ENCODE measurements at regions not wholly inside any gene's neighbourhood (a gene's known extent, or its start where the extent isn't known, plus 50 kb on each side); places are given as distances from the start of the nearest gene placed in this dataset.

DNA sequence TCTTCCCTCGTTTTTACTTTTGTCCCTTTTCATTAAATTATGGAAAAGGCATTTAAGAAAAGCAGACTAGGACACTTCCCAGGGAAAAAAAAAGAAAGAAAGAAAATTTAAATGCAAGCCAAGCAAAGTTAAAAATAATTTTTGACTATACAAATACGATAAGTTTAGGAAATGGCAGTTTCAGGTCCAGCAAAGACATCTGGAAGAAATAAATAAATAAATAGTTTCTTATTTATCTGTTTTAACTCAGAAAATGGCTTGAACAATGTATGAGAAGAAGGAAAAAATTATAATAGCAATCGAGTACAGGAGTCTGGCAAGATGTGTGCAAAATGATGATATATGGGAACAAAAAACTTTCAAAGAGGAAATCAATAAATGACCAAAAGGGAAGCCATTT is 114.6 kb upstream of the NCKAP5 start:
- TF ChIP-seq POLR2AphosphoS5 (IDR thresholded peaks at IDR 0.05; ENCODE audit: low read depth): no peak
- TF ChIP-seq, protein P1, sequence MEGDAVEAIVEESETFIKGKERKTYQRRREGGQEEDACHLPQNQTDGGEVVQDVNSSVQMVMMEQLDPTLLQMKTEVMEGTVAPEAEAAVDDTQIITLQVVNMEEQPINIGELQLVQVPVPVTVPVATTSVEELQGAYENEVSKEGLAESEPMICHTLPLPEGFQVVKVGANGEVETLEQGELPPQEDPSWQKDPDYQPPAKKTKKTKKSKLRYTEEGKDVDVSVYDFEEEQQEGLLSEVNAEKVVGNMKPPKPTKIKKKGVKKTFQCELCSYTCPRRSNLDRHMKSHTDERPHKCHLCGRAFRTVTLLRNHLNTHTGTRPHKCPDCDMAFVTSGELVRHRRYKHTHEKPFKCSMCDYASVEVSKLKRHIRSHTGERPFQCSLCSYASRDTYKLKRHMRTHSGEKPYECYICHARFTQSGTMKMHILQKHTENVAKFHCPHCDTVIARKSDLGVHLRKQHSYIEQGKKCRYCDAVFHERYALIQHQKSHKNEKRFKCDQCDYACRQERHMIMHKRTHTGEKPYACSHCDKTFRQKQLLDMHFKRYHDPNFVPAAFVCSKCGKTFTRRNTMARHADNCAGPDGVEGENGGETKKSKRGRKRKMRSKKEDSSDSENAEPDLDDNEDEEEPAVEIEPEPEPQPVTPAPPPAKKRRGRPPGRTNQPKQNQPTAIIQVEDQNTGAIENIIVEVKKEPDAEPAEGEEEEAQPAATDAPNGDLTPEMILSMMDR (conservative IDR thresholded peaks at IDR 0.05; ENCODE audit: low read depth in 2 of 2): no peak
- no peak for TF ChIP-seq EZH2 (IDR thresholded peaks at IDR 0.05; ENCODE audit: low read depth, unreplicated experiment)
- TF ChIP-seq, protein P2, sequence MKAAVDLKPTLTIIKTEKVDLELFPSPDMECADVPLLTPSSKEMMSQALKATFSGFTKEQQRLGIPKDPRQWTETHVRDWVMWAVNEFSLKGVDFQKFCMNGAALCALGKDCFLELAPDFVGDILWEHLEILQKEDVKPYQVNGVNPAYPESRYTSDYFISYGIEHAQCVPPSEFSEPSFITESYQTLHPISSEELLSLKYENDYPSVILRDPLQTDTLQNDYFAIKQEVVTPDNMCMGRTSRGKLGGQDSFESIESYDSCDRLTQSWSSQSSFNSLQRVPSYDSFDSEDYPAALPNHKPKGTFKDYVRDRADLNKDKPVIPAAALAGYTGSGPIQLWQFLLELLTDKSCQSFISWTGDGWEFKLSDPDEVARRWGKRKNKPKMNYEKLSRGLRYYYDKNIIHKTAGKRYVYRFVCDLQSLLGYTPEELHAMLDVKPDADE (IDR thresholded peaks at IDR 0.05): no peak
- TF ChIP-seq EZH2phosphoT487 (IDR thresholded peaks at IDR 0.05; ENCODE audit: unreplicated experiment): no peak
- TF ChIP-seq, protein P3, sequence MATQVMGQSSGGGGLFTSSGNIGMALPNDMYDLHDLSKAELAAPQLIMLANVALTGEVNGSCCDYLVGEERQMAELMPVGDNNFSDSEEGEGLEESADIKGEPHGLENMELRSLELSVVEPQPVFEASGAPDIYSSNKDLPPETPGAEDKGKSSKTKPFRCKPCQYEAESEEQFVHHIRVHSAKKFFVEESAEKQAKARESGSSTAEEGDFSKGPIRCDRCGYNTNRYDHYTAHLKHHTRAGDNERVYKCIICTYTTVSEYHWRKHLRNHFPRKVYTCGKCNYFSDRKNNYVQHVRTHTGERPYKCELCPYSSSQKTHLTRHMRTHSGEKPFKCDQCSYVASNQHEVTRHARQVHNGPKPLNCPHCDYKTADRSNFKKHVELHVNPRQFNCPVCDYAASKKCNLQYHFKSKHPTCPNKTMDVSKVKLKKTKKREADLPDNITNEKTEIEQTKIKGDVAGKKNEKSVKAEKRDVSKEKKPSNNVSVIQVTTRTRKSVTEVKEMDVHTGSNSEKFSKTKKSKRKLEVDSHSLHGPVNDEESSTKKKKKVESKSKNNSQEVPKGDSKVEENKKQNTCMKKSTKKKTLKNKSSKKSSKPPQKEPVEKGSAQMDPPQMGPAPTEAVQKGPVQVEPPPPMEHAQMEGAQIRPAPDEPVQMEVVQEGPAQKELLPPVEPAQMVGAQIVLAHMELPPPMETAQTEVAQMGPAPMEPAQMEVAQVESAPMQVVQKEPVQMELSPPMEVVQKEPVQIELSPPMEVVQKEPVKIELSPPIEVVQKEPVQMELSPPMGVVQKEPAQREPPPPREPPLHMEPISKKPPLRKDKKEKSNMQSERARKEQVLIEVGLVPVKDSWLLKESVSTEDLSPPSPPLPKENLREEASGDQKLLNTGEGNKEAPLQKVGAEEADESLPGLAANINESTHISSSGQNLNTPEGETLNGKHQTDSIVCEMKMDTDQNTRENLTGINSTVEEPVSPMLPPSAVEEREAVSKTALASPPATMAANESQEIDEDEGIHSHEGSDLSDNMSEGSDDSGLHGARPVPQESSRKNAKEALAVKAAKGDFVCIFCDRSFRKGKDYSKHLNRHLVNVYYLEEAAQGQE (IDR thresholded peaks at IDR 0.05; ENCODE audit: unreplicated experiment): no peak
- no peak for TF ChIP-seq STAT1 (IDR thresholded peaks at IDR 0.05; ENCODE audit: unreplicated experiment)
- TF ChIP-seq, protein P4, sequence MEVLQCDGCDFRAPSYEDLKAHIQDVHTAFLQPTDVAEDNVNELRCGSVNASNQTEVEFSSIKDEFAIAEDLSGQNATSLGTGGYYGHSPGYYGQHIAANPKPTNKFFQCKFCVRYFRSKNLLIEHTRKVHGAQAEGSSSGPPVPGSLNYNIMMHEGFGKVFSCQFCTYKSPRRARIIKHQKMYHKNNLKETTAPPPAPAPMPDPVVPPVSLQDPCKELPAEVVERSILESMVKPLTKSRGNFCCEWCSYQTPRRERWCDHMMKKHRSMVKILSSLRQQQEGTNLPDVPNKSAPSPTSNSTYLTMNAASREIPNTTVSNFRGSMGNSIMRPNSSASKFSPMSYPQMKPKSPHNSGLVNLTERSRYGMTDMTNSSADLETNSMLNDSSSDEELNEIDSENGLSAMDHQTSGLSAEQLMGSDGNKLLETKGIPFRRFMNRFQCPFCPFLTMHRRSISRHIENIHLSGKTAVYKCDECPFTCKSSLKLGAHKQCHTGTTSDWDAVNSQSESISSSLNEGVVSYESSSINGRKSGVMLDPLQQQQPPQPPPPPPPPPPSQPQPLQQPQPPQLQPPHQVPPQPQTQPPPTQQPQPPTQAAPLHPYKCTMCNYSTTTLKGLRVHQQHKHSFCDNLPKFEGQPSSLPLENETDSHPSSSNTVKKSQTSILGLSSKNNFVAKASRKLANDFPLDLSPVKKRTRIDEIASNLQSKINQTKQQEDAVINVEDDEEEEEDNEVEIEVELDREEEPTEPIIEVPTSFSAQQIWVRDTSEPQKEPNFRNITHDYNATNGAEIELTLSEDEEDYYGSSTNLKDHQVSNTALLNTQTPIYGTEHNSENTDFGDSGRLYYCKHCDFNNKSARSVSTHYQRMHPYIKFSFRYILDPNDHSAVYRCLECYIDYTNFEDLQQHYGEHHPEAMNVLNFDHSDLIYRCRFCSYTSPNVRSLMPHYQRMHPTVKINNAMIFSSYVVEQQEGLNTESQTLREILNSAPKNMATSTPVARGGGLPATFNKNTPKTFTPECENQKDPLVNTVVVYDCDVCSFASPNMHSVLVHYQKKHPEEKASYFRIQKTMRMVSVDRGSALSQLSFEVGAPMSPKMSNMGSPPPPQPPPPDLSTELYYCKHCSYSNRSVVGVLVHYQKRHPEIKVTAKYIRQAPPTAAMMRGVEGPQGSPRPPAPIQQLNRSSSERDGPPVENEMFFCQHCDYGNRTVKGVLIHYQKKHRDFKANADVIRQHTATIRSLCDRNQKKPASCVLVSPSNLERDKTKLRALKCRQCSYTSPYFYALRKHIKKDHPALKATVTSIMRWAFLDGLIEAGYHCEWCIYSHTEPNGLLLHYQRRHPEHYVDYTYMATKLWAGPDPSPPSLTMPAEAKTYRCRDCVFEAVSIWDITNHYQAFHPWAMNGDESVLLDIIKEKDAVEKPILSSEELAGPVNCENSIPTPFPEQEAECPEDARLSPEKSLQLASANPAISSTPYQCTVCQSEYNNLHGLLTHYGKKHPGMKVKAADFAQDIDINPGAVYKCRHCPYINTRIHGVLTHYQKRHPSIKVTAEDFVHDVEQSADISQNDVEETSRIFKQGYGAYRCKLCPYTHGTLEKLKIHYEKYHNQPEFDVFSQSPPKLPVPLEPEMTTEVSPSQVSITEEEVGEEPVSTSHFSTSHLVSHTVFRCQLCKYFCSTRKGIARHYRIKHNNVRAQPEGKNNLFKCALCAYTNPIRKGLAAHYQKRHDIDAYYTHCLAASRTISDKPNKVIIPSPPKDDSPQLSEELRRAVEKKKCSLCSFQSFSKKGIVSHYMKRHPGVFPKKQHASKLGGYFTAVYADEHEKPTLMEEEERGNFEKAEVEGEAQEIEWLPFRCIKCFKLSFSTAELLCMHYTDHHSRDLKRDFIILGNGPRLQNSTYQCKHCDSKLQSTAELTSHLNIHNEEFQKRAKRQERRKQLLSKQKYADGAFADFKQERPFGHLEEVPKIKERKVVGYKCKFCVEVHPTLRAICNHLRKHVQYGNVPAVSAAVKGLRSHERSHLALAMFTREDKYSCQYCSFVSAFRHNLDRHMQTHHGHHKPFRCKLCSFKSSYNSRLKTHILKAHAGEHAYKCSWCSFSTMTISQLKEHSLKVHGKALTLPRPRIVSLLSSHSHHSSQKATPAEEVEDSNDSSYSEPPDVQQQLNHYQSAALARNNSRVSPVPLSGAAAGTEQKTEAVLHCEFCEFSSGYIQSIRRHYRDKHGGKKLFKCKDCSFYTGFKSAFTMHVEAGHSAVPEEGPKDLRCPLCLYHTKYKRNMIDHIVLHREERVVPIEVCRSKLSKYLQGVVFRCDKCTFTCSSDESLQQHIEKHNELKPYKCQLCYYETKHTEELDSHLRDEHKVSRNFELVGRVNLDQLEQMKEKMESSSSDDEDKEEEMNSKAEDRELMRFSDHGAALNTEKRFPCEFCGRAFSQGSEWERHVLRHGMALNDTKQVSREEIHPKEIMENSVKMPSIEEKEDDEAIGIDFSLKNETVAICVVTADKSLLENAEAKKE (CRISPR knock-in tag; IDR thresholded peaks at IDR 0.05): no peak
- TF ChIP-seq CREB1 (CRISPR knock-in tag; IDR thresholded peaks at IDR 0.05; ENCODE audit: low read depth): no peak
- TF ChIP-seq JUNB (IDR thresholded peaks at IDR 0.05; ENCODE audit: unreplicated experiment): no peak
- TF ChIP-seq NANOG (IDR thresholded peaks at IDR 0.05; ENCODE audit: borderline replicate concordance): no peak
- no peak for TF ChIP-seq ZNF114 (CRISPR knock-in tag; IDR thresholded peaks at IDR 0.05)
- TF ChIP-seq ZNF331 (CRISPR knock-in tag; IDR thresholded peaks at IDR 0.05; ENCODE audit: low read depth): no peak

Data from GM23338 (cell line).